ENCODE measurements at regions not wholly inside any gene's neighbourhood (a gene's known extent, or its start where the extent isn't known, plus 50 kb on each side); places are given as distances from the start of the nearest gene placed in this dataset.

GRCh38 chr4:27836523-27836922, 975.9 kb downstream of the STIM2 start:
- H3K4me1 Mint-ChIP-seq (ENCODE audit: low read depth) = no peaks in the 10 kb centered on the region
- no peaks in the 10 kb centered on the region for H3K36me3 Mint-ChIP-seq (ENCODE audit: low read depth)
- Histone ChIP-seq H3K9me3 (ENCODE audit: control insufficient read depth in 1 of 2, insufficient read depth in 1 of 2, low read length in 2 of 2) (peaks cover 0 to 4% of the 10 kb centered on the region in 2 experiments), H3K27ac (ENCODE audit: low read depth in 1 of 2, low read length in 2 of 2) (no peak overlapping the region), H3K4me1 (ENCODE audit: insufficient read depth, low read length) (no peaks in the 10 kb centered on the region), H3K27me3 (ENCODE audit: control insufficient read depth in 1 of 2, insufficient read depth in 2 of 2, low read length in 2 of 2) (no peaks in the 10 kb centered on the region), H3K36me3 (ENCODE audit: insufficient read depth, low read length) (no peaks in the 10 kb centered on the region), H3K4me3 (ENCODE audit: low read length) (no peak overlapping the region)
- peaks cover 10% of the 10 kb centered on the region for H3K9me3 Mint-ChIP-seq
- TF ChIP-seq, protein P1, sequence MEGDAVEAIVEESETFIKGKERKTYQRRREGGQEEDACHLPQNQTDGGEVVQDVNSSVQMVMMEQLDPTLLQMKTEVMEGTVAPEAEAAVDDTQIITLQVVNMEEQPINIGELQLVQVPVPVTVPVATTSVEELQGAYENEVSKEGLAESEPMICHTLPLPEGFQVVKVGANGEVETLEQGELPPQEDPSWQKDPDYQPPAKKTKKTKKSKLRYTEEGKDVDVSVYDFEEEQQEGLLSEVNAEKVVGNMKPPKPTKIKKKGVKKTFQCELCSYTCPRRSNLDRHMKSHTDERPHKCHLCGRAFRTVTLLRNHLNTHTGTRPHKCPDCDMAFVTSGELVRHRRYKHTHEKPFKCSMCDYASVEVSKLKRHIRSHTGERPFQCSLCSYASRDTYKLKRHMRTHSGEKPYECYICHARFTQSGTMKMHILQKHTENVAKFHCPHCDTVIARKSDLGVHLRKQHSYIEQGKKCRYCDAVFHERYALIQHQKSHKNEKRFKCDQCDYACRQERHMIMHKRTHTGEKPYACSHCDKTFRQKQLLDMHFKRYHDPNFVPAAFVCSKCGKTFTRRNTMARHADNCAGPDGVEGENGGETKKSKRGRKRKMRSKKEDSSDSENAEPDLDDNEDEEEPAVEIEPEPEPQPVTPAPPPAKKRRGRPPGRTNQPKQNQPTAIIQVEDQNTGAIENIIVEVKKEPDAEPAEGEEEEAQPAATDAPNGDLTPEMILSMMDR (IDR thresholded peaks at IDR 0.05) = no peak
- CTCF ChIA-PET = no interaction called here
- ATAC-seq (ENCODE audit: poor library complexity) (no peak), DNase-seq (no peak)
- H3K4me3 Mint-ChIP-seq = no peak overlapping the region
- H3K27me3 Mint-ChIP-seq = no peaks in the 10 kb centered on the region
- POLR2A ChIA-PET = no interaction called here
- H3K27ac Mint-ChIP-seq = no peak overlapping the region
- intact Hi-C loops (cut with DNase I, micrococcal nuclease) = no loop called here

GRCh38 chr4:27843776-27844175, 983.1 kb downstream of the STIM2 start:
- Histone ChIP-seq H3K27ac (ENCODE audit: low read depth in 1 of 2, low read length in 2 of 2) (no peak overlapping the region), H3K36me3 (ENCODE audit: insufficient read depth, low read length) (no peaks in the 10 kb centered on the region), H3K4me3 (ENCODE audit: low read length) (no peak overlapping the region), H3K4me1 (ENCODE audit: insufficient read depth, low read length) (no peaks in the 10 kb centered on the region), H3K27me3 (ENCODE audit: control insufficient read depth in 1 of 2, insufficient read depth in 2 of 2, low read length in 2 of 2) (no peaks in the 10 kb centered on the region), H3K9me3 (ENCODE audit: control insufficient read depth in 1 of 2, insufficient read depth in 1 of 2, low read length in 2 of 2) (no peaks in the 10 kb centered on the region)
- H3K36me3 Mint-ChIP-seq (ENCODE audit: low read depth) = no peaks in the 10 kb centered on the region
- no peaks in the 10 kb centered on the region for H3K4me1 Mint-ChIP-seq (ENCODE audit: low read depth)
- no peak overlapping the region for H3K27ac Mint-ChIP-seq
- CTCF ChIA-PET = no interaction called here
- no peak for ATAC-seq (ENCODE audit: poor library complexity)
- H3K9me3 Mint-ChIP-seq = peaks cover 8% of the 10 kb centered on the region
- POLR2A ChIA-PET = no interaction called here
- no peaks in the 10 kb centered on the region for H3K27me3 Mint-ChIP-seq
- no peak overlapping the region for H3K4me3 Mint-ChIP-seq
- TF ChIP-seq, protein P1 (IDR thresholded peaks at IDR 0.05) = no peak
- DNase-seq = no peak
- intact Hi-C loops (cut with DNase I, micrococcal nuclease) = no loop called here

- H3K9me3 ChIP-seq (ENCODE audit: control insufficient read depth in 1 of 2, insufficient read depth in 1 of 2, low read length in 2 of 2) = no peaks in the 10 kb centered on the region
- H3K4me3 Mint-ChIP-seq = no peak overlapping the region
- H3K36me3 Mint-ChIP-seq (ENCODE audit: low read depth) = no peaks in the 10 kb centered on the region
- no peaks in the 10 kb centered on the region for H3K4me1 Mint-ChIP-seq (ENCODE audit: low read depth)
- TF ChIP-seq, protein P1 (IDR thresholded peaks at IDR 0.05) = no peak
- no peak for DNase-seq
- ChIA-PET POLR2A (no interaction called here), CTCF (no interaction called here)
- intact Hi-C loops (cut with DNase I, micrococcal nuclease) = no loop called here
- H3K4me1 ChIP-seq (ENCODE audit: insufficient read depth, low read length) = no peaks in the 10 kb centered on the region
- ATAC-seq (ENCODE audit: poor library complexity) = no peak
- no peaks in the 10 kb centered on the region for H3K36me3 ChIP-seq (ENCODE audit: insufficient read depth, low read length)
- no peaks in the 10 kb centered on the region for H3K27me3 Mint-ChIP-seq
- no peak overlapping the region for H3K4me3 ChIP-seq (ENCODE audit: low read length)
- H3K27ac Mint-ChIP-seq = no peak overlapping the region
- peaks cover 8% of the 10 kb centered on the region for H3K9me3 Mint-ChIP-seq
- no peaks in the 10 kb centered on the region for H3K27me3 ChIP-seq (ENCODE audit: control insufficient read depth in 1 of 2, insufficient read depth in 2 of 2, low read length in 2 of 2)
- H3K27ac ChIP-seq (ENCODE audit: low read depth in 1 of 2, low read length in 2 of 2) = no peak overlapping the region
Measured at GRCh38 chr4:27844376-27844775, 983.7 kb downstream of the STIM2 start.

Measured in CD4-positive, alpha-beta T cell (primary cell).